ENCODE measurements at regions not wholly inside any gene's neighbourhood (a gene's known extent, or its start where the extent isn't known, plus 50 kb on each side); places are given as distances from the start of the nearest gene placed in this dataset.

DNA sequence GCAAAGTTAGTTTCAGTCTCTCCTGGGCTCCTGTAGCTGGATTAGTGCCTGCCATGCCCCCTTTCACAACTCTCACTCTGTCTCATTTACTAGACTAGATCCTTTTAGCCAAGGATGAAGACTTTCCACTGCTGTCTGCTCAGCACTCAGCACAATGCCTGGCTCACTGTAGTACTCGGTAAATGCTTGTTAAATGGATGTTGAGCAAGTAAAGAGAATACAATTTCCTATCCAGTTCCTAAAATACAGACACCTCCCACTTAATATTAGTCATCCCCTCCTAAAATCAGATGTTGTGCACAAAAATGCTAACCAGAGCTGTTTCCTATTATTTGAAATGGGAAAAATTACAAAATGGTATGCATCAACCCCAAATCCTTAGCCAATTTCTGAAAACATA is 195.8 kb downstream of the SREK1 start:
- H3K4me3 ChIP-seq: no peak overlapping the region
- H3K9me3 ChIP-seq: no peaks in the 10 kb centered on the region
- TF ChIP-seq, protein P1, sequence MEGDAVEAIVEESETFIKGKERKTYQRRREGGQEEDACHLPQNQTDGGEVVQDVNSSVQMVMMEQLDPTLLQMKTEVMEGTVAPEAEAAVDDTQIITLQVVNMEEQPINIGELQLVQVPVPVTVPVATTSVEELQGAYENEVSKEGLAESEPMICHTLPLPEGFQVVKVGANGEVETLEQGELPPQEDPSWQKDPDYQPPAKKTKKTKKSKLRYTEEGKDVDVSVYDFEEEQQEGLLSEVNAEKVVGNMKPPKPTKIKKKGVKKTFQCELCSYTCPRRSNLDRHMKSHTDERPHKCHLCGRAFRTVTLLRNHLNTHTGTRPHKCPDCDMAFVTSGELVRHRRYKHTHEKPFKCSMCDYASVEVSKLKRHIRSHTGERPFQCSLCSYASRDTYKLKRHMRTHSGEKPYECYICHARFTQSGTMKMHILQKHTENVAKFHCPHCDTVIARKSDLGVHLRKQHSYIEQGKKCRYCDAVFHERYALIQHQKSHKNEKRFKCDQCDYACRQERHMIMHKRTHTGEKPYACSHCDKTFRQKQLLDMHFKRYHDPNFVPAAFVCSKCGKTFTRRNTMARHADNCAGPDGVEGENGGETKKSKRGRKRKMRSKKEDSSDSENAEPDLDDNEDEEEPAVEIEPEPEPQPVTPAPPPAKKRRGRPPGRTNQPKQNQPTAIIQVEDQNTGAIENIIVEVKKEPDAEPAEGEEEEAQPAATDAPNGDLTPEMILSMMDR (IDR thresholded peaks at IDR 0.05): no peak
- H3K4me1 ChIP-seq (ENCODE audit: control insufficient read depth in 1 of 2, low read depth in 2 of 2): no peaks in the 10 kb centered on the region
- no peak overlapping the region for H3K27ac ChIP-seq
- no peak for ATAC-seq (ENCODE audit: insufficient number of reproducible peaks, low FRiP score, low read depth)
- no peaks in the 10 kb centered on the region for H3K27me3 ChIP-seq (replicated peaks; ENCODE audit: insufficient read depth)
- no peak for DNase-seq (ENCODE audit: low spot score)
- no peaks in the 10 kb centered on the region for H3K36me3 ChIP-seq

DNA sequence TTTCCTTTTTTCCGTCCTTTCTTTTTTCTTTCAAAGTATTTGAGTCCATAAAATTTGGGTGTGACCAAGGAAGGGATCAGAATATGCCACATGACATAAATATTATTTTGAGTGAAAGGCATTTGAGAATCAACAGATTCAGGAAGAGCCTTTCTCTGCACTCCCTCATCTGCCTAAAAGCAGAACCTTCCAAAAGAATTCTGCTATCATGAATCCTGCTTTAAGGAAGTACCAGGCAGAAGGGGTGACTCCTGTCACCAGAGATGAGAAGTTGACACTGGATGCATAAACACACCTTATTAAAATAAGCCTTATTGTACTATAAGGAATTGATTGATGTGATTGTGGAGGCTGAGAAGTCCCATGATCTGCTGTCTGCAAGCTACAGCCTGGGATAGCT is 196.7 kb downstream of the SREK1 start:
- no peaks in the 10 kb centered on the region for H3K27me3 ChIP-seq (replicated peaks; ENCODE audit: insufficient read depth)
- ATAC-seq (ENCODE audit: insufficient number of reproducible peaks, low FRiP score, low read depth) (no peak), DNase-seq (ENCODE audit: low spot score) (no peak)
- no peak overlapping the region for H3K4me3 ChIP-seq
- H3K4me1 ChIP-seq (ENCODE audit: control insufficient read depth in 1 of 2, low read depth in 2 of 2): no peaks in the 10 kb centered on the region
- no peaks in the 10 kb centered on the region for H3K36me3 ChIP-seq
- TF ChIP-seq, protein P1 (IDR thresholded peaks at IDR 0.05): no peak
- no peak overlapping the region for H3K27ac ChIP-seq
- no peaks in the 10 kb centered on the region for H3K9me3 ChIP-seq

DNA sequence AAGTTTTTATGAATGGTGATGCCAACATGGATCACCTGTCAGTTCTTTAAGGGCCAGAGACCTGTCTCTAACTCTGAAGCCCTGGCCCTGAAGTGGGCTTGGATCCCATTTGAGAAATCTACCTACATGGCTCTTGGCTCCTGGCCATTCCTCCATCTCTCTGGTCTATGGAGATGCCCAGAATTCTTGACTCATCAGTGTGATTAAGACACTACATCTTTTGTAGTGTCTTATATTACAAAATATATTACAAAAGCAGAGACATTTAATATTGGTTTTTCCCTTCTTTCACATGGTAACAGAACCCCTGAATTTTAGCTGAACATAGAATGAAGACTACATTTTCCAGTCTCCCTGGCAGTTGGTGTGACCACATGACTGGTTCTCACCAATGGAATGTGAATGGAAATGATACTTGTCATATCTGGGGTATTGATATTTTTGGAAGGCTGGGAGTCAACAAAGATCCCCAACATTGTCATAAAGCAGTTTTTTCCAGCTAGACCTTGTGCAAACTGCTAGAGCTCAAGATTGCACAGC is 198.3 kb downstream of the SREK1 start:
- Histone ChIP-seq H3K27me3 (replicated peaks; ENCODE audit: insufficient read depth) (no peaks in the 10 kb centered on the region), H3K4me3 (no peak overlapping the region), H3K4me1 (ENCODE audit: control insufficient read depth in 1 of 2, low read depth in 2 of 2) (no peaks in the 10 kb centered on the region), H3K9me3 (no peaks in the 10 kb centered on the region), H3K27ac (no peak overlapping the region), H3K36me3 (no peaks in the 10 kb centered on the region)
- TF ChIP-seq, protein P1 (IDR thresholded peaks at IDR 0.05): no peak
- no peak for DNase-seq (ENCODE audit: low spot score)
- no peak for ATAC-seq (ENCODE audit: insufficient number of reproducible peaks, low FRiP score, low read depth)

DNA sequence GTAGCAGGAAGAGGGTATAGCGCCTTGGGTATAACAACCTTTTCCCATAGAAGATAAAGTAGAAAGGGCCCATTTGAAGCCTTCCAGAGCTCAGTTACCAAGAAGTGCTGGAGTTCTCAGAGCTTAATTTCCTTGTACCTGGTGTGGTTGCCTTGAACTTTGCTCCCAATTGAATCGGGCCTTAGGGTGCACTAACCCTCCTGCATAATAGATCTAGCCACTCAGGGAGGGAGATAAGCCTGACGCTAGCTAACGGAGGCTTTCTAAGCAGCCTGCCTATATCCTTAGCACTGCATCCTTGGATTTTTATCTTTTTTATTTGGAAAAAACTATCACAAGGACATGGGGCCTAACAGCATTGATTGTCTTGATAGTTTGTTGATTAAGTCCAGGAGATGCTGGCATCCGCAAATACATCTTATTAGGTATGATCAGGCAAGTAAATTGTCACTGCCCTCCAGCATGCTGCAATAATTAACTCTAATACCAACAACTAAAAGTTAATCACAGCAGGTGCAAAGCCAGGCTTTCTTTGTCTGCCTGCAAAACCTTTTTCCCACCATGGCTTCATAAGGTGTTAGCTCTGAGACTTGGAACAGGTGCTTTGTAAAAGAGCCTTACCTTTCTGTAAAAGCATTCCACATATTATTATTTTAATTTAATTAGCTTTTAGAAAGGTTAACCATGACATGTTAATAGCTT is 199.4 kb downstream of the SREK1 start:
- no peaks in the 10 kb centered on the region for H3K27me3 ChIP-seq (replicated peaks; ENCODE audit: insufficient read depth)
- TF ChIP-seq, protein P1 (IDR thresholded peaks at IDR 0.05): no peak
- H3K4me3 ChIP-seq: no peak overlapping the region
- H3K9me3 ChIP-seq: no peaks in the 10 kb centered on the region
- no peaks in the 10 kb centered on the region for H3K4me1 ChIP-seq (ENCODE audit: control insufficient read depth in 1 of 2, low read depth in 2 of 2)
- ATAC-seq (ENCODE audit: insufficient number of reproducible peaks, low FRiP score, low read depth) (no peak), DNase-seq (ENCODE audit: low spot score) (no peak)
- H3K27ac ChIP-seq: no peak overlapping the region
- H3K36me3 ChIP-seq: no peaks in the 10 kb centered on the region

DNA sequence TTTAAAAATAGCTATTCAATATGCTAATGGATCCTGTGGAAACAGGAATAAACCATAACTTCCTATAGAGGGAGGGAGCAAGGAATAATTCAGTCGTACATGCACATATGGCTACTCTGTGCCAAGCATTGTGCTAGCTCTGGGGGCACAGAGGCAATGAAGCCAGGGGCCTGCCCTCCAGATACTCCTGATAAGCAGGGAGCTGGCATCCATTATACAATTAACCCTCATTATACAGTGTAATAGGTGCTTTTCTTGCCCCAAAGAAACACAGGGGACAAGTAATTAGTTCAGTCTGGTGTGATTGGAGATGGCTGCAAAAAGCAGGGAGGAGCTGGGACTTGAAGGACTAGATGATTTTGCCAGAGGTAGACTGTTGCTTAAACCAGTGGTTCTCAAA is 200.4 kb downstream of the SREK1 start:
- ATAC-seq (ENCODE audit: insufficient number of reproducible peaks, low FRiP score, low read depth): no peak
- no peaks in the 10 kb centered on the region for H3K9me3 ChIP-seq
- no peak overlapping the region for H3K4me3 ChIP-seq
- TF ChIP-seq, protein P1 (IDR thresholded peaks at IDR 0.05): no peak
- H3K27me3 ChIP-seq (replicated peaks; ENCODE audit: insufficient read depth): no peaks in the 10 kb centered on the region
- H3K27ac ChIP-seq: no peak overlapping the region
- H3K4me1 ChIP-seq (ENCODE audit: control insufficient read depth in 1 of 2, low read depth in 2 of 2): no peaks in the 10 kb centered on the region
- DNase-seq (ENCODE audit: low spot score): no peak
- H3K36me3 ChIP-seq: no peaks in the 10 kb centered on the region

Measured in thoracic aorta (tissue), 2 donors.